A673 (cell line): ENCODE measurements at regions not wholly inside any gene's neighbourhood (a gene's known extent, or its start where the extent isn't known, plus 50 kb on each side); places are given as distances from the start of the nearest gene placed in this dataset.

Experiments used
- BruUV-seq: library from RNA; stranded (reverse); fragments of 400-500 nt; replicated peaks from 2 replicates; lab custom pipeline; 2021; lab: Mats Ljungman, UMichigan
- CTCF ChIA-PET: fragments of 300-600 bp; sonication (Branson Sonifier 250); formaldehyde crosslinking; loops from one replicate; lab custom pipeline; 2022; ENCODE audit warnings: antibody characterized with exemption; lab: Charles Lee
- POLR2A ChIA-PET: fragments of 300-600 bp; sonication (Branson Sonifier 250); formaldehyde crosslinking; loops from one replicate; lab custom pipeline; 2022; ENCODE audit warnings: antibody characterized with exemption; ENCODE audit not compliant: low non-redundant PET; lab: Charles Lee
- DNase-seq: peaks from one replicate; pipeline ENCODE4 v3.0.0-alpha.2; 2015; ENCODE audit warnings: low spot score
- H3K27ac ChIP-seq: fragments of 200-600 bp; sonication (generic); 2 replicates; pipeline ENCODE4 v1.5.1; 2016; ENCODE audit warnings: mixed run types, low read depth, mild to moderate bottlenecking, mixed read lengths, antibody characterized with exemption, low read length; ENCODE audit not compliant: poor library complexity, severe bottlenecking
- H3K27me3 ChIP-seq: fragments of 200-600 bp; sonication (generic); replicated peaks from 2 replicates; pipeline ENCODE4 v1.6.1; 2017; ENCODE audit warnings: mixed run types, low read depth, mild to moderate bottlenecking, mixed read lengths, antibody characterized with exemption, low read length; ENCODE audit not compliant: insufficient read depth, poor library complexity
- H3K36me3 ChIP-seq: fragments of 200-600 bp; sonication (generic); 2 replicates; pipeline ENCODE4 v1.6.1; 2016; ENCODE audit warnings: mixed run types, mild to moderate bottlenecking, mixed read lengths, antibody characterized with exemption, low read length; ENCODE audit not compliant: insufficient read depth, poor library complexity, severe bottlenecking
- H3K4me1 ChIP-seq: fragments of 200-600 bp; sonication (generic); 2 replicates; pipeline ENCODE4 v1.6.1; 2017; ENCODE audit warnings: mixed run types, mild to moderate bottlenecking, mixed read lengths, antibody characterized with exemption, low read length; ENCODE audit not compliant: insufficient read depth, poor library complexity, severe bottlenecking
- H3K4me3 ChIP-seq: fragments of 200-600 bp; sonication (generic); 2 replicates; pipeline ENCODE4 v1.5.1; 2016; ENCODE audit warnings: low read depth, mixed run types, mild to moderate bottlenecking, mixed read lengths, low read length; ENCODE audit not compliant: poor library complexity, severe bottlenecking
- H3K9me3 ChIP-seq: fragments of 200-600 bp; sonication (generic); 2 replicates; pipeline ENCODE4 v1.6.1; 2016; ENCODE audit warnings: mixed run types, low read depth, mild to moderate bottlenecking, mixed read lengths, antibody characterized with exemption, low read length; ENCODE audit not compliant: poor library complexity, severe bottlenecking
- EZH2 ChIP-seq: fragments of 200-600 bp; sonication (generic); IDR thresholded peaks from 2 replicates; pipeline ENCODE4 v1.6.1; 2017; ENCODE audit warnings: borderline replicate concordance, low read depth, mild to moderate bottlenecking, mixed read lengths, antibody characterized with exemption, low read length; ENCODE audit not compliant: poor library complexity, severe bottlenecking
- intact Hi-C: fragments of 100-400 bp; cut with micrococcal nuclease; formaldehyde crosslinking; loops from one replicate; pipeline ENCODE4 v1.10.0; 2022; ENCODE audit not compliant: unreplicated experiment
- TF ChIP-seq, protein P1 (sequence below): fragments of 300-800, 200-600 bp; sonication (generic); conservative IDR thresholded peaks from 2 replicates; pipeline ENCODE4 v1.5.1; 2017; ENCODE audit warnings: low read depth, mild to moderate bottlenecking, antibody characterized with exemption, low read length, moderate library complexity, mixed read lengths

DNA sequence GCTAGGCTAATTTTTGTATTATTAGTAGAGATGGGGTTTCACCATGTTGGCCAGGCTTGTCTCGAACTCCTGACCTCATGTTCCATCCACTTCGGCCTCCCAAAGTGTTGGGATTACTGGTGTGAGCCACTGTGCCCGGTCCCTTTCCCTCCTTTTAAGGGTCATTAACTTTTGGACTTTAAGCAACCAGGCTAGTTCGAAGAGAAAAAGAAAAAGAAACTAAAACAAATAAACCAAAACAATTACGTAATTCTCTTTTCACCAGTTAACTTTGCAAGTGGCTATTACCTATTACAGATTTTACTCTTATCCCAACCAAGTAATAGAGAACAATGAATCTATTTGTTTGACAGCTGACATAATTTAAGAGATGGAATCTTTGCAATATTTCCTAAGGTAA lies 72.8 kb upstream of the SEMA3C start:
- TF ChIP-seq, protein P1, sequence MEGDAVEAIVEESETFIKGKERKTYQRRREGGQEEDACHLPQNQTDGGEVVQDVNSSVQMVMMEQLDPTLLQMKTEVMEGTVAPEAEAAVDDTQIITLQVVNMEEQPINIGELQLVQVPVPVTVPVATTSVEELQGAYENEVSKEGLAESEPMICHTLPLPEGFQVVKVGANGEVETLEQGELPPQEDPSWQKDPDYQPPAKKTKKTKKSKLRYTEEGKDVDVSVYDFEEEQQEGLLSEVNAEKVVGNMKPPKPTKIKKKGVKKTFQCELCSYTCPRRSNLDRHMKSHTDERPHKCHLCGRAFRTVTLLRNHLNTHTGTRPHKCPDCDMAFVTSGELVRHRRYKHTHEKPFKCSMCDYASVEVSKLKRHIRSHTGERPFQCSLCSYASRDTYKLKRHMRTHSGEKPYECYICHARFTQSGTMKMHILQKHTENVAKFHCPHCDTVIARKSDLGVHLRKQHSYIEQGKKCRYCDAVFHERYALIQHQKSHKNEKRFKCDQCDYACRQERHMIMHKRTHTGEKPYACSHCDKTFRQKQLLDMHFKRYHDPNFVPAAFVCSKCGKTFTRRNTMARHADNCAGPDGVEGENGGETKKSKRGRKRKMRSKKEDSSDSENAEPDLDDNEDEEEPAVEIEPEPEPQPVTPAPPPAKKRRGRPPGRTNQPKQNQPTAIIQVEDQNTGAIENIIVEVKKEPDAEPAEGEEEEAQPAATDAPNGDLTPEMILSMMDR: no peak
- TF ChIP-seq EZH2: no peak
- BruUV-seq: no TSS peak
- no peaks in the 10 kb centered on the region for H3K9me3 ChIP-seq
- no peaks in the 10 kb centered on the region for H3K36me3 ChIP-seq
- ChIA-PET CTCF (no interaction called here), POLR2A (no interaction called here)
- H3K4me3 ChIP-seq: no peak overlapping the region
- no peaks in the 10 kb centered on the region for H3K4me1 ChIP-seq
- intact Hi-C loops: no loop called here
- no peak overlapping the region for H3K27ac ChIP-seq
- H3K27me3 ChIP-seq: no peaks in the 10 kb centered on the region
- no peak for DNase-seq

DNA sequence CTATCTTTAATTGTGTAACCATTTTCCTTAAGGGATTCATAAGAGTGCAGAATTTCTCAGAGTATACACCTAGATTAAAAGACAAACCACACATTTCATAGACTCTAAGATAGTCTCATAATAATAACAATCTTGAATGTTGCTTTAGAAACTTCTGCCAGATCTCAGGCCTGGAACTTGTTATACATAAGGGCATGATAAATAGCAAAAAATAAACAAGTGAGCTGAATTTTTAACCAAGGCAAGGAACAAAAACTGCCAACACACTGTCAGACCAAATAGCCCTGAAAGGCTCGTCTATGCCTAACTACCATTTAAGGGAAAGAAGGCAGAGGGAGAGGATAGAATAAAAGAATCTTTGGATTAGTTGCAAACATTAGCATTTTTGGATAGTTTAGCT lies 65.8 kb upstream of the SEMA3C start:
- H3K9me3 ChIP-seq: peaks cover 3% of the 10 kb centered on the region
- no peaks in the 10 kb centered on the region for H3K4me1 ChIP-seq
- DNase-seq: no peak
- ChIA-PET POLR2A (no interaction called here), CTCF (no interaction called here)
- H3K27me3 ChIP-seq: no peaks in the 10 kb centered on the region
- intact Hi-C loops: no loop called here
- BruUV-seq: no TSS peak
- H3K36me3 ChIP-seq: no peaks in the 10 kb centered on the region
- no peak overlapping the region for H3K4me3 ChIP-seq
- TF ChIP-seq, protein P1: no peak
- no peak overlapping the region for H3K27ac ChIP-seq

DNA sequence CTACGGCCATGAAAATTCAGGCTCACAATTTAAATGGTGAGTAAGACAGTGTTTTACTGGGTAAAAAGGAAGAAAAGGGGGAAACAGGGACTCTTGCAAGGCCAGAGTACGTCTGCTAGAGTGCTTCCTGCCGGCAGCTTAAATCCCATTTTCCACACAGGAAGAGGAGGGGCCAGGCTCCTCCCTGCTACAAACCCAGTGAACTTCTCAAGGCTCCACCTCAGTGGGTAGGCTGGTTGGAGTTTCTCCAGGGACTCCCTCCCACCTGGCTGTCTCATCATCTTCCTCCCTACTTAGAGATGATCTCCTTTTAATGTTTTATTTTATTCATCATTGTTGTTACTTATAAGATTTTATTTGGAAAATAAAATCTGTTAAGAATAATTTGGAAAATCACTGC lies 62.6 kb upstream of the SEMA3C start:
- peak; percentile 28 for DNase-seq
- POLR2A ChIA-PET: no interaction called here
- Histone ChIP-seq H3K36me3 (no peaks in the 10 kb centered on the region), H3K9me3 (peaks cover 3% of the 10 kb centered on the region), H3K4me1 (no peaks in the 10 kb centered on the region), H3K27me3 (no peaks in the 10 kb centered on the region), H3K4me3 (no peak overlapping the region), H3K27ac (no peak overlapping the region)
- BruUV-seq: no TSS peak
- CTCF ChIA-PET: no interaction called here
- intact Hi-C loops: no loop called here
- TF ChIP-seq, protein P1: no peak
